ENCODE measurements at regions not wholly inside any gene's neighbourhood (a gene's known extent, or its start where the extent isn't known, plus 50 kb on each side); places are given as distances from the start of the nearest gene placed in this dataset.

DNA sequence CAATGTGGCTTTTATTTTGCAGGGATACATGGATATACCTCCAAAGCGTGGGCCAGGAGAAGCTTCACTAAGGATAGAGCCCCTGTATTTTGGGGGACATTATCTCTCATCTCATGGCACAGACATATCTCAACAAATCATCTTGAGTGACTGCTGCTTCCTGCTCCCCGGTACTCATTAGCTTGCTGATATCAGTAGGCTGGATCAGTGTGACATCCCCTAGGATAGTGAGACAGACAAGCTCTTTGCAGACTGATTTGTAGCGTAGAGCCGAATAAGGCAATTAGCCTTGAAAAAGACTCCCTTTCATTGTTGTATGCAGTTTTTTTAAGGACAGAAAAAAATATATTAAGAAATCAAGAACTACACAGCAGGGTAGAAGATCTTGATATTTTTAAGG lies 237.7 kb upstream of the CDH9 start:
- ChIA-PET POLR2A (no interaction called here), CTCF (no interaction called here)
- no peak for DNase-seq (ENCODE audit: extremely low spot score)
- no peak for TF ChIP-seq CTCF (IDR thresholded peaks at IDR 0.05; ENCODE audit: control extremely low read depth, extremely low read depth, low read depth, missing control alignments)

DNA sequence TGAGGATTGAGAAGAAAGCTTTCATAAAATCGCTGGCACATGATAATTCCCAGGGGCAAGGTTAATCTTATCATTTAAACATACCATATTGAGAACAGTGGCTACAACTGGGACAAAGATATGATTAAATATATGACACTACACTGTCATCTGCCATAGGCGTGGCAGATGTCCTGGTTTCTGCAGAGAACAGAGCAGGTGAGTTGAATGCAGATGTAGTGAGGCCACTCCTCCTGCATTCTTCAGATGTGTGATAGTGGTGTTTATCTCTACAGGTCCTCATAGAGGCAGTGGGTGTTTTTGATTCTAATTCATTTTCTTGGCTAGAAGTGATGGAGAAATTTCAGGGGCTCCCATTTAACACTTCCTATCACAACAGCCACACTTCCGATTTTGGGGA lies 237.0 kb upstream of the CDH9 start:
- no peak for DNase-seq (ENCODE audit: extremely low spot score)
- CTCF ChIA-PET = no interaction called here
- POLR2A ChIA-PET = no interaction called here
- no peak for TF ChIP-seq CTCF (IDR thresholded peaks at IDR 0.05; ENCODE audit: control extremely low read depth, extremely low read depth, low read depth, missing control alignments)

DNA sequence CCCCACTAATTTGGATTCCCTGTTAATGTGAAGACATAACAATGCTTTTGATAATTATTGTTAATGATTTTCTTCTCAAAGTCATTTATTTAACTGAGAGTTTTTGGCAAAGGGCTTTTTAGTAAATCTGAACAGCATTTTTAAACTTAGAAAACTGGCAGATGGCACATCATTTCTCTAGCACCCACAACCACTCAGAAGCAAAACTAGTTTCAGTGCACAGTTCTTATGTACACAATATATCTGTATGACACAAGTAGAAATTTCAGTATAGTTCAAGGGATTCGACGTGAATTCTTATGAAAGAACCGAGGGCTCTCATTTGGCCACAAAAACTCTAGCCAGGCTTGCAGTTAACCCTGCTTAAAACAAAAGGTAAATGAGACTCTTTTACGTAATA lies 231.4 kb upstream of the CDH9 start:
- ChIA-PET POLR2A (no interaction called here), CTCF (no interaction called here)
- no peak for DNase-seq (ENCODE audit: extremely low spot score)
- TF ChIP-seq CTCF (IDR thresholded peaks at IDR 0.05; ENCODE audit: control extremely low read depth, extremely low read depth, low read depth, missing control alignments) = no peak

GRCh38 chr5:27267209-27267824 lies 228.9 kb upstream of the CDH9 start:
- POLR2A ChIA-PET = no interaction called here
- TF ChIP-seq CTCF (IDR thresholded peaks at IDR 0.05; ENCODE audit: control extremely low read depth, extremely low read depth, low read depth, missing control alignments) = no peak
- CTCF ChIA-PET = no interaction called here
- no peak for DNase-seq (ENCODE audit: extremely low spot score)

- POLR2A ChIA-PET = no interaction called here
Measured at GRCh38 chr5:27266184-27266583, 227.8 kb upstream of the CDH9 start.

GRCh38 chr5:27257696-27258095 lies 219.3 kb upstream of the CDH9 start:
- DNase-seq (ENCODE audit: extremely low spot score) = no peak
- CTCF ChIA-PET = no interaction called here
- POLR2A ChIA-PET = no interaction called here
- TF ChIP-seq CTCF (IDR thresholded peaks at IDR 0.05; ENCODE audit: control extremely low read depth, extremely low read depth, low read depth, missing control alignments) = no peak

More at GRCh38 chr5:27266184-27266583, 227.8 kb upstream of the CDH9 start:
- CTCF ChIA-PET = no interaction called here
- no peak for DNase-seq (ENCODE audit: extremely low spot score)
- no peak for TF ChIP-seq CTCF (IDR thresholded peaks at IDR 0.05; ENCODE audit: control extremely low read depth, extremely low read depth, low read depth, missing control alignments)

DNA sequence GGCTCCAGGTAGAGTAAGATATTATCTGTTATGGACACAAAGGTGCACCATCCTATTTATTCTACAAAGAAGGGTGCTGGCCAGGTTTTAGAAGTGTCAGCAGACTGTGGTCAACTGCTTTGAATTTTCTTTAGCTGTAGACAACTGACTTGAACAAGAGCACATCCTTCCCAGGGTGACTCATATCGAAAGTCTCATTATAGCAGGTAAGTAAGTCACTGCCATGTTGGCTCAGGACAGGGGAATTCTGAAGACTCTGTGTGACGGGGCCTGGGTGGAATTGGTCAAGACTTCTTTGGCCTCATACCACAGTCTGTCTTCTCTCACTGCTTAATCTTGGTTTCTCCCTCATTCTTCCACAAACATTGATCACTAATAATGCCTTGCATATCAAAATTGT lies 214.5 kb upstream of the CDH9 start:
- ChIA-PET POLR2A (no interaction called here), CTCF (no interaction called here)
- no peak for DNase-seq (ENCODE audit: extremely low spot score)
- no peak for TF ChIP-seq CTCF (IDR thresholded peaks at IDR 0.05; ENCODE audit: control extremely low read depth, extremely low read depth, low read depth, missing control alignments)

Measured in GM10248 (cell line).